Loucy (cell line): ENCODE measurements at regions not wholly inside any gene's neighbourhood (a gene's known extent, or its start where the extent isn't known, plus 50 kb on each side); places are given as distances from the start of the nearest gene placed in this dataset.

Source experiments
- EZH2phosphoT487 ChIP-seq: fragments of 200-600 bp; IDR thresholded peaks from 2 replicates; pipeline ENCODE4 v1.6.1; 2018; ENCODE audit warnings: antibody characterized with exemption, mild to moderate bottlenecking, moderate library complexity, borderline replicate concordance
- TF ChIP-seq, protein P1 (sequence below): fragments of 200-600 bp; sonication (generic); conservative IDR thresholded peaks from 2 replicates; pipeline ENCODE4 v1.5.1; 2014; ENCODE audit warnings: mild to moderate bottlenecking, antibody characterized with exemption, low read length

- TF ChIP-seq, protein P1, sequence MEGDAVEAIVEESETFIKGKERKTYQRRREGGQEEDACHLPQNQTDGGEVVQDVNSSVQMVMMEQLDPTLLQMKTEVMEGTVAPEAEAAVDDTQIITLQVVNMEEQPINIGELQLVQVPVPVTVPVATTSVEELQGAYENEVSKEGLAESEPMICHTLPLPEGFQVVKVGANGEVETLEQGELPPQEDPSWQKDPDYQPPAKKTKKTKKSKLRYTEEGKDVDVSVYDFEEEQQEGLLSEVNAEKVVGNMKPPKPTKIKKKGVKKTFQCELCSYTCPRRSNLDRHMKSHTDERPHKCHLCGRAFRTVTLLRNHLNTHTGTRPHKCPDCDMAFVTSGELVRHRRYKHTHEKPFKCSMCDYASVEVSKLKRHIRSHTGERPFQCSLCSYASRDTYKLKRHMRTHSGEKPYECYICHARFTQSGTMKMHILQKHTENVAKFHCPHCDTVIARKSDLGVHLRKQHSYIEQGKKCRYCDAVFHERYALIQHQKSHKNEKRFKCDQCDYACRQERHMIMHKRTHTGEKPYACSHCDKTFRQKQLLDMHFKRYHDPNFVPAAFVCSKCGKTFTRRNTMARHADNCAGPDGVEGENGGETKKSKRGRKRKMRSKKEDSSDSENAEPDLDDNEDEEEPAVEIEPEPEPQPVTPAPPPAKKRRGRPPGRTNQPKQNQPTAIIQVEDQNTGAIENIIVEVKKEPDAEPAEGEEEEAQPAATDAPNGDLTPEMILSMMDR = no peak
- TF ChIP-seq EZH2phosphoT487 = no peak
These were observed 176.7 kb downstream of the CCT6B start for GRCh38 chr17:34784526-34784925.
